ENCODE measurements at regions not wholly inside any gene's neighbourhood (a gene's known extent, or its start where the extent isn't known, plus 50 kb on each side); places are given as distances from the start of the nearest gene placed in this dataset.

DNA sequence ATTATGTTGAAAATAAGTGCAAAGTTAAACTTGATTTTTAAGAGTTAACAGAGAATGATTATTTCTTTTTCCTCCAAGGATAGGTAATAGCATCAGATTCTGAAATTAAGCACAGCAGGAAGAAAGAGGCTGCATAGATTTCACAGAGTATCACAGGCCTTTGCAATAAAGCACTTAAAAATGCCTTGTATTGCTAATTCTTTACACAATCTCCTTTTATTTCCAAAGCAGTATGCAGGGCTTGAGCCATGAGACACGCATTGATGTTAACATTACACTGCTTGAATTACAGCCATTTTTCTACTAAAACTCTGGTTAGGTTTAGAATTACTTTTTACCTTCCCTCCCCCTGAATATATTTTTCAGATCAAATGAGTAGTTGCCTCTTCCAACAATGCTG lies 398.3 kb downstream of the BCAT1 start (continued):
- TF ChIP-seq ZSCAN29 (CRISPR knock-in tag; conservative IDR thresholded peaks at IDR 0.05), result no peak
- TF ChIP-seq, protein P1, sequence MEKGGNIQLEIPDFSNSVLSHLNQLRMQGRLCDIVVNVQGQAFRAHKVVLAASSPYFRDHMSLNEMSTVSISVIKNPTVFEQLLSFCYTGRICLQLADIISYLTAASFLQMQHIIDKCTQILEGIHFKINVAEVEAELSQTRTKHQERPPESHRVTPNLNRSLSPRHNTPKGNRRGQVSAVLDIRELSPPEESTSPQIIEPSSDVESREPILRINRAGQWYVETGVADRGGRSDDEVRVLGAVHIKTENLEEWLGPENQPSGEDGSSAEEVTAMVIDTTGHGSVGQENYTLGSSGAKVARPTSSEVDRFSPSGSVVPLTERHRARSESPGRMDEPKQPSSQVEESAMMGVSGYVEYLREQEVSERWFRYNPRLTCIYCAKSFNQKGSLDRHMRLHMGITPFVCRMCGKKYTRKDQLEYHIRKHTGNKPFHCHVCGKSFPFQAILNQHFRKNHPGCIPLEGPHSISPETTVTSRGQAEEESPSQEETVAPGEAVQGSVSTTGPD (CRISPR knock-in tag; IDR thresholded peaks at IDR 0.05), result no peak
- no peak for TF ChIP-seq ATF3 (CRISPR knock-in tag; IDR thresholded peaks at IDR 0.05)

DNA sequence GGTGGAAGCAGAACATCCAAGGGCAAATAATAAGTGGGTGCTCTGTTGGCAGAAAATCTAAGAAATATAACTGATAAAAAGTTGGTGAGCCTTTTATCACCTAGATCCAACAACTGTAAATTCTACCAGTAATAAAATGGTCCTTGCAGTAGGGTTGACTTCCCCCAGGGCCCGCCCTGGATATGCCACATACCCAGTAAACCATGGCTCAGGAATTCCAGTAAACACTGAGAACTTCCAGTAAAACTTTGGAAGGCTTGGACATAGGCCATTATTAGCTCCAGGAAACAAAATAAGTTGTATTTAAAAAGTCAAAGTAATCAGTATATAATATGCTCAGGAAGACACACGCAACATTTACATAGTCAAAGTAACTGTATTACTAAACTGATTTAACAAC lies 402.2 kb downstream of the BCAT1 start:
- Histone ChIP-seq H3K4me2 (ENCODE audit: low read depth, low read length) (no peak overlapping the region), H3K4me1 (ENCODE audit: insufficient read depth, low read length) (peaks cover 10% of the 10 kb centered on the region), H3K36me3 (replicated peaks in 1 of 2; ENCODE audit: control insufficient read depth in 1 of 2, insufficient read depth in 2 of 2, low read length in 2 of 2) (no peaks in the 10 kb centered on the region), H3K4me3 (replicated peaks in 1 of 3; ENCODE audit: insufficient read depth in 1 of 3, low read depth in 2 of 3, low read length in 3 of 3) (no peak overlapping the region), H3K27ac (ENCODE audit: extremely low read length, insufficient read depth, low read length) (no peak overlapping the region), H3K79me2 (ENCODE audit: insufficient read depth, low read length) (no peaks in the 10 kb centered on the region), H3K27me3 (ENCODE audit: control insufficient read depth in 1 of 2, insufficient read depth in 2 of 2, low read length in 2 of 2) (peaks cover 0 to 1% of the 10 kb centered on the region in 2 experiments; a peak in 1 of 5 replicates), H3K9me3 (ENCODE audit: low read length) (no peaks in the 10 kb centered on the region), H2AFZ (ENCODE audit: low read length) (no peak overlapping the region), H4K20me1 (ENCODE audit: insufficient read depth, low read length) (no peaks in the 10 kb centered on the region), H3K9ac (ENCODE audit: insufficient read depth, low read depth, low read length) (no peak overlapping the region)
- intact Hi-C loops (cut with micrococcal nuclease; ENCODE audit: unreplicated experiment) (no loop called here), in situ Hi-C loops (cut with HindIII; ENCODE audit: extremely low pct_ligation_motif_present, low pct_unique_long_range_greater_than_20kb) (no loop called here)
- WGBS (ENCODE audit: low lambda C conversion rate), result 69% methylated on average over 2 of the region's 2 CpGs
- no peak for ATAC-seq
- no peak for FAIRE-seq
- CTCF ChIA-PET (ENCODE audit: low intra/inter-chr PET ratio, low total read pairs), result no interaction called here
- POLR2A ChIA-PET, result no interaction called here
- TF ChIP-seq ZNF788 (CRISPR knock-in tag; IDR thresholded peaks at IDR 0.05; ENCODE audit: borderline replicate concordance), result no peak
- TF ChIP-seq ZNF510 (CRISPR knock-in tag; IDR thresholded peaks at IDR 0.05; ENCODE audit: low read depth), result no peak
- no peak for TF ChIP-seq MIER3 (CRISPR knock-in tag; IDR thresholded peaks at IDR 0.05; ENCODE audit: borderline replicate concordance)
- no peak for TF ChIP-seq ZNF713 (CRISPR knock-in tag; IDR thresholded peaks at IDR 0.05)
- no peak for TF ChIP-seq MAFK (conservative IDR thresholded peaks at IDR 0.05 in 1 of 2, IDR thresholded peaks at IDR 0.05 in 1 of 2; ENCODE audit: low read length in 2 of 2)
- DNase-seq (ENCODE audit: low spot score), result no peak
- BruUV-seq (replicated peaks), result no TSS peak

Measured in HepG2 (cell line).